Heart left ventricle (tissue), 16 donors: ENCODE measurements at regions not wholly inside any gene's neighbourhood (a gene's known extent, or its start where the extent isn't known, plus 50 kb on each side); places are given as distances from the start of the nearest gene placed in this dataset.

ENCODE experiments used
- ATAC-seq, 4 donors: fragments of 200-7000 bp; cut with Tn5 transposase; one replicate each; pipeline ENCODE4 v1.9.1; 2020 to 2022; ENCODE audit warnings: moderate library complexity in 4 of 4, mild to moderate bottlenecking in 3 of 4, moderate number of reproducible peaks in 1 of 4
- DNase-seq, 5 donors: peaks; one replicate each; pipeline ENCODE4 v3.0.0-alpha.2; 2020
- H3K27ac ChIP-seq, 12 donors: fragments of 200-600 bp; sonication (generic) in 4 of 12; one replicate each; pipeline versions ENCODE4 v1.5.0 to v1.8.0; 2016 to 2022; ENCODE audit warnings: mild to moderate bottlenecking in 2 of 12
- H3K27me3 ChIP-seq, 9 donors: fragments of 200-600 bp; sonication (generic) in 2 of 9; one replicate each; pipeline versions ENCODE4 v1.5.1 to v1.8.0; 2016 to 2022; ENCODE audit warnings: mild to moderate bottlenecking in 3 of 9
- H3K36me3 ChIP-seq, 9 donors: fragments of 200-600 bp; sonication (generic) in 2 of 9; one replicate each; pipeline versions ENCODE4 v1.5.0 to v1.8.0; 2018 to 2022; ENCODE audit warnings: mild to moderate bottlenecking in 2 of 9
- H3K4me1 ChIP-seq, 12 donors: fragments of 200-600 bp; sonication (generic) in 4 of 12; one replicate each; pipeline versions ENCODE4 v1.5.0 to v1.8.0; 2016 to 2022; ENCODE audit warnings: mild to moderate bottlenecking in 3 of 12
- H3K4me3 ChIP-seq, 12 donors: fragments of 200-600 bp; sonication (generic) in 4 of 12; one replicate each; pipeline versions ENCODE4 v1.5.0 to v1.8.0; 2017 to 2022; ENCODE audit warnings: mild to moderate bottlenecking in 9 of 12, moderate library complexity in 4 of 12
- H3K9me3 ChIP-seq, 12 donors: fragments of 200-600 bp; sonication (generic) in 4 of 12; one replicate each; pipeline versions ENCODE4 v1.5.0 to v1.8.0; 2016 to 2022; ENCODE audit warnings: mild to moderate bottlenecking in 1 of 12
- POLR2A ChIP-seq, 2 donors: fragments of 450-650 bp; IDR thresholded peaks; one replicate each; pipeline ENCODE4 v1.6.1; 2017; ENCODE audit warnings: antibody characterized with exemption in 2 of 2, mild to moderate bottlenecking in 2 of 2, moderate library complexity in 2 of 2
- WGBS, 4 donors: extraction: QIAGEN DNeasy Blood & Tissue Kit in 2 of 4; methylation state at CpG; one replicate each; pipeline versions ENCODE4 v1.1.5 to v1.1.7; 2013 to 2018; 5-methylcytosine and 5-hydroxymethylcytosine counted together
- intact Hi-C, 10 donors: fragments of 100-400 bp; cut with DNase I; formaldehyde crosslinking; loops; one replicate each; pipeline versions ENCODE4 v1.11.1 to v1.14.2; 2022
- TF ChIP-seq, protein P1 (sequence below), 12 donors: fragments of 200-600 bp; sonication (generic) in 4 of 12; IDR thresholded peaks; one replicate each; pipeline versions ENCODE4 v1.5.0 to v1.8.0; 2018 to 2022; ENCODE audit warnings: antibody characterized with exemption in 12 of 12, mild to moderate bottlenecking in 5 of 12
- donor health status: ischemic (EF 13 %, LVEDD 7.1; RV severe dilation, severe dysfunction).
- donor health status: healthy with polysubstance abuse.
- donor health status: DM: no; HTN: yes; CAD: no.
- donor health status: DM: no; HTN: no; CAD: no.
- donor health status: ischemic (EF 25% LVEDD 6.9; RV normal size, moderate dysfunction).
- donor health status: ischemic (EF 25% LVEDD 5.7; RV mildly dilated, moderate dysfunction).
- donor health status: healthy.
- donor health status: DM: yes; HTN: yes; CAD: no.
- donor health status: ischemic (EF 35%, LVEDD 5.7; RV mildly dilated, moderate dysfunction).
- donor health status: nonischemic (EF 11% LVEDD 7.7; RV severe dilation, severe dysfunction).
- donor health status: DM: yes; HTN: yes; CAD: no.
- donor health status: PGD.
- donor health status: ischemic (EF 29% LVEDD 5.4; RV normal size, mild dysfunction).
- donor health status: nonischemic (EF 23%, LVEDD 6.1; RV moderate dilation, normal function).

DNA sequence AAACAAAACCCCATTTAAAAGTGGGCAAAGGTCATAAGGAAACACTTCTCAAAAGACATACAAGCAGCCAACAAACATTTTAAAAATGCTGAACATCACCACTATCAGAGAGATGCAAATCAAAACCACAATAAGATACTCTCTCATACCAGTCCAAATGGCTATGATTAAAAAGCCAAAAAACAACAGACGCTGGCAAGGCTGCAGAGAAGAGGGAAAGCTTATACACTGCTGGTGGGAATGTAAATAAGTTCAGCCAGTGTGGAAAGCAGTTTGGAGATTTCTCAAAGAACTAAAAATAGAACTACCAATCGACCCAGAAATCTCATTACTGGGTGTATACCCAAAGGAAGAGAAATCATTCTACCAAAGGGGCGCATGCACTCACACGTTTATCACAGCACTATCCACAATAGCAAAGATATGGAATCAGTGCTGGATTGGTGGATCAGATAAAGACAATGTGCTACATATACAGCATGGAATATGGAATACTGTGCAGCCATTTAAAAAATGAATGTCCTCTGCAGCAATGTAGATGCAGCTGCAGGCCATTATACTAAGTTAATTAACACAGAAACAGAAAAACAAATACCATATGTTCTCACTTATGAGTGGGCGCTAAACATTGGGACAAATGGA lies 102.1 kb upstream of the DAAM1 start:
- intact Hi-C loops = no loop called here
- ATAC-seq (no peak), DNase-seq (no peak)
- Histone ChIP-seq H3K9me3 (no peaks in the 10 kb centered on the region), H3K27ac (no peak overlapping the region), H3K4me1 (no peaks in the 10 kb centered on the region), H3K36me3 (no peaks in the 10 kb centered on the region), H3K27me3 (peaks cover 0 to 4% (median 0%) of the 10 kb centered on the region in 9 donors), H3K4me3 (no peak overlapping the region)
- WGBS, 4 donors = 52 to 57% (median 54%) methylated on average over 5 of the region's 5 CpGs
- TF ChIP-seq POLR2A (IDR thresholded peaks at IDR 0.05) = no peak

DNA sequence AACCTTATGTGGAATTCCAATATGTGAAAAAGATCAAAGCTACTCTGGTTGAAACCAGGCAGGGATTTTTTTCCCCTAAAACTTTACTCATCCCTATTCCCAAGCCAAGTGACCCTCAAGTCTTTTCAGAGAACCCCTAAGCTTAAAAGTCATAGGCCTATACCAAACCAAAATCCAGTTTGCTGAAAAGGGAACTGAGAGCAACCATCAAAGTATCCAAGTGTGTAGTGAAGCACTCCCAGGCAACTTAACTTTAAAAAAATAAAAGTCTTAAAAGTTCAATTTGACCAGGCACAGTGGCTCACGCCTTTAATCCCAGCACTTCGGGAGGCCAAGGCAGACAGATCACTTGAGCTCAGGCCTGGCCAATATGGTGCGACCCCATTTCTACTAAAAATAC lies 101.2 kb upstream of the DAAM1 start:
- WGBS, 4 donors = 94 to 98% (median 95%) methylated on average over 3 of the region's 3 CpGs
- no peak overlapping the region for H3K4me3 ChIP-seq
- no peaks in the 10 kb centered on the region for H3K4me1 ChIP-seq
- no peak overlapping the region for H3K27ac ChIP-seq
- intact Hi-C loops = no loop called here
- TF ChIP-seq, protein P1, sequence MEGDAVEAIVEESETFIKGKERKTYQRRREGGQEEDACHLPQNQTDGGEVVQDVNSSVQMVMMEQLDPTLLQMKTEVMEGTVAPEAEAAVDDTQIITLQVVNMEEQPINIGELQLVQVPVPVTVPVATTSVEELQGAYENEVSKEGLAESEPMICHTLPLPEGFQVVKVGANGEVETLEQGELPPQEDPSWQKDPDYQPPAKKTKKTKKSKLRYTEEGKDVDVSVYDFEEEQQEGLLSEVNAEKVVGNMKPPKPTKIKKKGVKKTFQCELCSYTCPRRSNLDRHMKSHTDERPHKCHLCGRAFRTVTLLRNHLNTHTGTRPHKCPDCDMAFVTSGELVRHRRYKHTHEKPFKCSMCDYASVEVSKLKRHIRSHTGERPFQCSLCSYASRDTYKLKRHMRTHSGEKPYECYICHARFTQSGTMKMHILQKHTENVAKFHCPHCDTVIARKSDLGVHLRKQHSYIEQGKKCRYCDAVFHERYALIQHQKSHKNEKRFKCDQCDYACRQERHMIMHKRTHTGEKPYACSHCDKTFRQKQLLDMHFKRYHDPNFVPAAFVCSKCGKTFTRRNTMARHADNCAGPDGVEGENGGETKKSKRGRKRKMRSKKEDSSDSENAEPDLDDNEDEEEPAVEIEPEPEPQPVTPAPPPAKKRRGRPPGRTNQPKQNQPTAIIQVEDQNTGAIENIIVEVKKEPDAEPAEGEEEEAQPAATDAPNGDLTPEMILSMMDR (IDR thresholded peaks at IDR 0.05) = no peak
- no peak for TF ChIP-seq POLR2A (IDR thresholded peaks at IDR 0.05)
- ATAC-seq (no peak), DNase-seq (no peak)
- no peaks in the 10 kb centered on the region for H3K9me3 ChIP-seq
- H3K27me3 ChIP-seq = peaks cover 0 to 5% (median 0%) of the 10 kb centered on the region in 9 donors
- H3K36me3 ChIP-seq = no peaks in the 10 kb centered on the region

DNA sequence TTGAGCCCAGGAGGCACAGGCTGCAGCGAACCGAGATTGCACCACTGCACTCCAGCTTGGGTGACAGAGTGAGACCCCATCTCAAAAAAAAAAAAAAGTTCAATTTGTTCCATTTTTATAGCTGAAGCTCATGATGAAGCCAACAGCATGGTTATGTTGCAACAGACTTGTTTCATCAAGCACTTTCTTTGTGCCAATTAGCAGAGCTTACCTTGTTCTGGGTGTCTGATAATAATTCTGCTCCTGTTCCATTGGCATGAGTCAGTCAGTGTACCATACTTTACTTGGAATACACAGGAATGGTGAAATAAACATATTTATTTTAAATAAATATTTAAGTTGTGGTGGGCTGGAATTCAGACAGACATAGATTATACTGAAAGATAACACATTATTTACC lies 100.8 kb upstream of the DAAM1 start:
- H3K27me3 ChIP-seq = peaks cover 0 to 9% (median 0%) of the 10 kb centered on the region in 9 donors
- intact Hi-C loops = no loop called here
- no peak for ATAC-seq
- H3K27ac ChIP-seq = no peak overlapping the region
- WGBS, 4 donors = 88 to 100% (median 97%) methylated on average over 2 of the region's 2 CpGs
- no peaks in the 10 kb centered on the region for H3K36me3 ChIP-seq
- H3K4me3 ChIP-seq = no peak overlapping the region
- no peaks in the 10 kb centered on the region for H3K4me1 ChIP-seq
- no peak for DNase-seq
- TF ChIP-seq, protein P1 (IDR thresholded peaks at IDR 0.05) = no peak
- TF ChIP-seq POLR2A (IDR thresholded peaks at IDR 0.05) = no peak
- H3K9me3 ChIP-seq = no peaks in the 10 kb centered on the region

DNA sequence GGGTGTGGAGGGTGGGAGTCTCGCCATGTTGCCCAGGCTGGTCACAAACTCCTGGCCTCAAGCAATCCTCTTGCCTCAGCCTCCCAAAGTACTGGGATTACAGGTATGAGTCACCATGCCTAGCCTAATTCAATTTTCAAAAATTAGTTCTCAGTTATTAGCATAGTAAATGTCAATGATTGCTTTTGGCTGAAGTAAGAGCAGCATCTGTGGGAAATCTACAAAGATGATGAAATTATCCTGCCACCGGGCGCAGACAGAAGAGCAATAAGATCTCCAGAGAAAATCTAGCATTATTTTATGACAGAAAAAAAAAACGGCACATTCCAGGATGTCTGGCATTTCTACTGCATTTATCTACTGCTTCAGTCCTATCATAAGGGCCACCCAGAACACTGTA lies 97.9 kb upstream of the DAAM1 start:
- 62 to 80% (median 75%) methylated on average over 4 of the region's 4 CpGs for WGBS, 4 donors
- no peak for ATAC-seq

More for the DNA sequence above, 97.9 kb upstream of the DAAM1 start:
- DNase-seq = no peak
- TF ChIP-seq, protein P1 (IDR thresholded peaks at IDR 0.05) = no peak
- no peak for TF ChIP-seq POLR2A (IDR thresholded peaks at IDR 0.05)
- no peak overlapping the region for H3K27ac ChIP-seq
- peaks cover 0 to 25% (median 0%) of the 10 kb centered on the region in 9 donors for H3K27me3 ChIP-seq
- no peaks in the 10 kb centered on the region for H3K9me3 ChIP-seq
- H3K4me3 ChIP-seq = no peak overlapping the region
- intact Hi-C loops = no loop called here
- no peaks in the 10 kb centered on the region for H3K4me1 ChIP-seq
- H3K36me3 ChIP-seq = no peaks in the 10 kb centered on the region
